ENCODE measurements at regions not wholly inside any gene's neighbourhood (a gene's known extent, or its start where the extent isn't known, plus 50 kb on each side); places are given as distances from the start of the nearest gene placed in this dataset.

GRCh38 chr5:93320920-93321445 is 260.0 kb downstream of the NR2F1-AS1 start:
- DNase-seq (ENCODE audit: low spot score): no peak

- no peak for DNase-seq (ENCODE audit: low spot score)
These were observed 267.3 kb downstream of the NR2F1-AS1 start for GRCh38 chr5:93313672-93314071.

- no peak for DNase-seq (ENCODE audit: low spot score)
These were observed 269.1 kb downstream of the NR2F1-AS1 start for GRCh38 chr5:93311881-93312280.

GRCh38 chr5:93307557-93307956 is 273.5 kb downstream of the NR2F1-AS1 start:
- DNase-seq (ENCODE audit: low spot score): no peak

- no peak for DNase-seq (ENCODE audit: low spot score)
These were observed 275.0 kb downstream of the NR2F1-AS1 start for GRCh38 chr5:93305984-93306383.

GRCh38 chr5:93304456-93305250 is 276.4 kb downstream of the NR2F1-AS1 start:
- DNase-seq (ENCODE audit: low spot score): no peak

- DNase-seq (ENCODE audit: low spot score): no peak
These were observed 277.7 kb downstream of the NR2F1-AS1 start for GRCh38 chr5:93303291-93303691.

- no peak for DNase-seq (ENCODE audit: low spot score)
These were observed 278.3 kb downstream of the NR2F1-AS1 start for GRCh38 chr5:93302711-93303110.

GRCh38 chr5:93300945-93301344 is 280.1 kb downstream of the NR2F1-AS1 start:
- DNase-seq (ENCODE audit: low spot score): no peak

- no peak for DNase-seq (ENCODE audit: low spot score)
These were observed 280.6 kb downstream of the NR2F1-AS1 start for GRCh38 chr5:93300309-93300923.

- no peak for DNase-seq (ENCODE audit: low spot score)
These were observed 281.2 kb downstream of the NR2F1-AS1 start for GRCh38 chr5:93299681-93300308.

- no peak for DNase-seq (ENCODE audit: low spot score)
These were observed 283.9 kb downstream of the NR2F1-AS1 start for GRCh38 chr5:93297116-93297515.

- DNase-seq (ENCODE audit: low spot score): no peak
These were observed 284.7 kb downstream of the NR2F1-AS1 start for GRCh38 chr5:93296338-93296737.

- no peak for DNase-seq (ENCODE audit: low spot score)
These were observed 286.0 kb downstream of the NR2F1-AS1 start for GRCh38 chr5:93294996-93295395.

GRCh38 chr5:93294199-93294598 is 286.8 kb downstream of the NR2F1-AS1 start:
- no peak for DNase-seq (ENCODE audit: low spot score)

GRCh38 chr5:93289942-93290341 is 291.1 kb downstream of the NR2F1-AS1 start:
- no peak for DNase-seq (ENCODE audit: low spot score)

- DNase-seq (ENCODE audit: low spot score): no peak
These were observed 295.6 kb downstream of the NR2F1-AS1 start for GRCh38 chr5:93285461-93285860.

GRCh38 chr5:93281980-93282772 is 298.8 kb downstream of the NR2F1-AS1 start:
- DNase-seq (ENCODE audit: low spot score): no peak

GRCh38 chr5:93280518-93280917 is 300.5 kb downstream of the NR2F1-AS1 start:
- no peak for DNase-seq (ENCODE audit: low spot score)

- no peak for DNase-seq (ENCODE audit: low spot score)
These were observed 301.6 kb downstream of the NR2F1-AS1 start for GRCh38 chr5:93279296-93279963.

- DNase-seq (ENCODE audit: low spot score): no peak
These were observed 302.1 kb downstream of the NR2F1-AS1 start for GRCh38 chr5:93278896-93279295.

GRCh38 chr5:93277051-93277450 is 304.0 kb downstream of the NR2F1-AS1 start:
- no peak for DNase-seq (ENCODE audit: low spot score)

All from CD4-positive, alpha-beta T cell treated with Interleukin-15 for 4 hours (primary cell).